ENCODE measurements at regions not wholly inside any gene's neighbourhood (a gene's known extent, or its start where the extent isn't known, plus 50 kb on each side); places are given as distances from the start of the nearest gene placed in this dataset.
"Not testable (repeated sequence)": the region's sequence is repeated elsewhere in the genome, so short reads cannot be mapped to it uniquely, and the experiment has no call there.

- no peak overlapping the region for H3K4me3 ChIP-seq (ENCODE audit: low read depth, low read length)
- DNase-seq (ENCODE audit: low read depth) = no peak
- TF ChIP-seq MYC (IDR thresholded peaks at IDR 0.05; ENCODE audit: low read depth, low read length) (no peak), CTCF (IDR thresholded peaks at IDR 0.05; ENCODE audit: low read depth, low read length) (no peak), POLR2A (IDR thresholded peaks at IDR 0.05; ENCODE audit: extremely low read depth, insufficient read length) (no peak)
- TF ChIP-seq, protein P1, sequence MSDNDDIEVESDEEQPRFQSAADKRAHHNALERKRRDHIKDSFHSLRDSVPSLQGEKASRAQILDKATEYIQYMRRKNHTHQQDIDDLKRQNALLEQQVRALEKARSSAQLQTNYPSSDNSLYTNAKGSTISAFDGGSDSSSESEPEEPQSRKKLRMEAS (IDR thresholded peaks at IDR 0.05; ENCODE audit: low read depth, low read length) = no peak
Observed at GRCh38 chr15:26222781-26223180, 359.7 kb upstream of the ATP10A start.

DNA sequence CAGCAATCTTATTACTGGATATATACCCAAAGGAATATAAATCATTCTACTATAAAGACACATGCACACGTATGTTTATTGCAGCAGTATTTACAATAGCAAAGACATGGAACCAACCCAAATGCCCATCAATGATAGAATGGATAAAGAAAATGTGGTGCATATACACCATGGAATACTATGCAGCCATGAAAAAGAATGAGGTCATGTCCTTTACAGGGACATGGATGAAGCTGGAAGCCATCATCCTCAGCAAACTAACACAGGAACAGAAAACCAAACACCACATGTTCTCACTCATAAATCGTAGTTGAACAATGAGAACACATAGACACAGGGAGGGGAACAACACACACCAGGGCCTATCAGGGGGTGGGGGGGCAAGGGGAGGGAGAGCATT is 353.9 kb upstream of the ATP10A start:
- not testable (repeated sequence) for DNase-seq (ENCODE audit: low read depth); H3K4me3 ChIP-seq (ENCODE audit: low read depth, low read length)

DNA sequence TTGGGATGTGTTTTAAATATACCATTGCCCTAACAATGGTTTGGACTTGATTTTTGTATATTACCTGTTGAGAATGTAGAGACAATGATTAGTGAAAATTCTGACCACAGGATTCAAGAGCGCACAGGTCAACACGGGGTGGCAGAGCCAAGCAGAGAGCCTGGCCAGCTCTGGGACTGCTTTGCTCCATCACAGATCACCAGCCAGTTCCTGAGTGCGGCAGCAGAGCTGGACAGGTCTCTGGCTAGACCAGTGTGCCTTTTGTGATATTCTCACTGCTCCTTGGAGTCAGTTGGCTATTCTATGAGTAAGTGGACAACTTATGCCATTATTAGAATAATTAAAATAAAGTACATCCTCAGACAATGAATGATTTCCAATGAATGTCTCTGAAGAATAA is 351.2 kb upstream of the ATP10A start:
- no peak overlapping the region for H3K4me3 ChIP-seq (ENCODE audit: low read depth, low read length)
- no peak for DNase-seq (ENCODE audit: low read depth)
- TF ChIP-seq, protein P1 (IDR thresholded peaks at IDR 0.05; ENCODE audit: low read depth, low read length) = no peak
- no peak for TF ChIP-seq POLR2A (IDR thresholded peaks at IDR 0.05; ENCODE audit: extremely low read depth, insufficient read length)
- no peak for TF ChIP-seq CTCF (IDR thresholded peaks at IDR 0.05; ENCODE audit: low read depth, low read length)
- TF ChIP-seq MYC (IDR thresholded peaks at IDR 0.05; ENCODE audit: low read depth, low read length) = no peak

DNA sequence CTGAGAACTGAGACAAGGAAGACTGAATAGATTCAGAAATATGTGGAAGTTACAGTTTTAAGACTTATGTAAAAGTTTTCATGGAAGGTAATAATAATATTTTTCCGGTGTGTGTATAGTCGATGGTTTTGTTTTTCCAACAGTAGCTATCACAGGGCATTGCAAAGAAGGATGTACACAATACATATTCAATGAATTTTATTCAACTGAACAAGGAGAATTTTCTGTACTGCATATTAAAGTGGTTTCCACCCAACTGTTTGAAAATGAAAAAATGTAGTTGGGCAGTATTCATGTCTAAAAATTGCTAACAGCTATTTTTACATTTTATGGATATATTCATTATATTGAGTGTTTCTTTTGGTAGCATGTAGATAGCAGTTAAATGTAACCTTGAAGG is 350.3 kb upstream of the ATP10A start:
- H3K4me3 ChIP-seq (ENCODE audit: low read depth, low read length) = no peak overlapping the region
- TF ChIP-seq MYC (IDR thresholded peaks at IDR 0.05; ENCODE audit: low read depth, low read length) (no peak), CTCF (IDR thresholded peaks at IDR 0.05; ENCODE audit: low read depth, low read length) (no peak), POLR2A (IDR thresholded peaks at IDR 0.05; ENCODE audit: extremely low read depth, insufficient read length) (no peak)
- TF ChIP-seq, protein P1 (IDR thresholded peaks at IDR 0.05; ENCODE audit: low read depth, low read length) = no peak
- no peak for DNase-seq (ENCODE audit: low read depth)

GRCh38 chr15:26212109-26212508 is 349.0 kb upstream of the ATP10A start:
- no peak overlapping the region for H3K4me3 ChIP-seq (ENCODE audit: low read depth, low read length)
- no peak for TF ChIP-seq CTCF (IDR thresholded peaks at IDR 0.05; ENCODE audit: low read depth, low read length)
- TF ChIP-seq, protein P1 (IDR thresholded peaks at IDR 0.05; ENCODE audit: low read depth, low read length) = no peak
- no peak for TF ChIP-seq POLR2A (IDR thresholded peaks at IDR 0.05; ENCODE audit: extremely low read depth, insufficient read length)
- TF ChIP-seq MYC (IDR thresholded peaks at IDR 0.05; ENCODE audit: low read depth, low read length) = no peak
- DNase-seq (ENCODE audit: low read depth) = no peak

GRCh38 chr15:26210980-26211379 is 347.9 kb upstream of the ATP10A start:
- TF ChIP-seq CTCF (IDR thresholded peaks at IDR 0.05; ENCODE audit: low read depth, low read length) (no peak), MYC (IDR thresholded peaks at IDR 0.05; ENCODE audit: low read depth, low read length) (no peak), POLR2A (IDR thresholded peaks at IDR 0.05; ENCODE audit: extremely low read depth, insufficient read length) (no peak)
- TF ChIP-seq, protein P1 (IDR thresholded peaks at IDR 0.05; ENCODE audit: low read depth, low read length) = no peak
- no peak for DNase-seq (ENCODE audit: low read depth)
- no peak overlapping the region for H3K4me3 ChIP-seq (ENCODE audit: low read depth, low read length)
